Mesenchymal stem cell (in vitro differentiated cells and primary cell): ENCODE measurements at regions not wholly inside any gene's neighbourhood (a gene's known extent, or its start where the extent isn't known, plus 50 kb on each side); places are given as distances from the start of the nearest gene placed in this dataset.

Experiments used
- DNase-seq: peaks from one replicate; pipeline ENCODE4 v3.0.0-alpha.2; 2013
- H2AFZ ChIP-seq: one replicate; pipeline ENCODE4 v1.6.1; 2013; ENCODE audit warnings: low read depth, mild to moderate bottlenecking, control low read depth, inconsistent platforms, low read length, moderate library complexity
- H2AK5ac ChIP-seq: 2 replicates; pipeline ENCODE4 v1.6.1; 2013; ENCODE audit warnings: low read length, moderate library complexity, mild to moderate bottlenecking, inconsistent platforms; ENCODE audit not compliant: severe bottlenecking
- H2BK120ac ChIP-seq: one replicate; pipeline ENCODE4 v1.6.1; 2013; ENCODE audit warnings: low read depth, mild to moderate bottlenecking, inconsistent platforms, low read length, moderate library complexity
- H2BK12ac ChIP-seq, 2 experiments: one replicate each; pipeline ENCODE4 v1.6.1; 2013; ENCODE audit warnings: inconsistent platforms in 2 of 2, low read length in 2 of 2, mild to moderate bottlenecking in 2 of 2, moderate library complexity in 2 of 2, control low read depth in 1 of 2
- H2BK15ac ChIP-seq: one replicate; pipeline ENCODE4 v1.6.1; 2013; ENCODE audit warnings: mild to moderate bottlenecking, low read depth, inconsistent platforms; ENCODE audit not compliant: poor library complexity, severe bottlenecking
- H2BK5ac ChIP-seq: 2 replicates; pipeline ENCODE4 v1.6.1; 2013; ENCODE audit warnings: low read depth, mild to moderate bottlenecking, low read length, control low read depth, inconsistent platforms; ENCODE audit not compliant: poor library complexity, severe bottlenecking
- H3K14ac ChIP-seq, 2 experiments: one replicate each; pipeline ENCODE4 v1.6.1; 2013; ENCODE audit warnings: inconsistent platforms in 2 of 2, low read length in 2 of 2, control low read depth in 1 of 2, mild to moderate bottlenecking in 1 of 2, moderate library complexity in 1 of 2
- H3K18ac ChIP-seq, 2 experiments: one replicate each; pipeline ENCODE4 v1.6.1; 2013; ENCODE audit warnings: inconsistent platforms in 2 of 2, low read length in 2 of 2, control low read depth in 1 of 2, low read depth in 1 of 2, mild to moderate bottlenecking in 1 of 2
- H3K23ac ChIP-seq, 2 experiments: one replicate each; pipeline ENCODE4 v1.6.1; 2013; ENCODE audit warnings: inconsistent platforms in 2 of 2, low read length in 2 of 2, mild to moderate bottlenecking in 2 of 2, moderate library complexity in 2 of 2, control low read depth in 1 of 2
- H3K27ac ChIP-seq: 2 replicates; pipeline ENCODE4 v1.5.1; 2013; ENCODE audit warnings: mild to moderate bottlenecking, moderate library complexity, low read length, control low read depth, inconsistent platforms; ENCODE audit not compliant: poor library complexity, severe bottlenecking
- H3K27me3 ChIP-seq, 2 experiments: 2 replicates each; pipeline versions ENCODE4 v1.6.1 to v1.7.0; 2013; ENCODE audit warnings: low read length in 2 of 2, mild to moderate bottlenecking in 2 of 2, moderate library complexity in 2 of 2, control low read depth in 1 of 2, inconsistent platforms in 1 of 2; ENCODE audit not compliant: control insufficient read depth in 1 of 2, insufficient read depth in 1 of 2
- H3K36me3 ChIP-seq, 2 experiments: 2 replicates each; pipeline versions ENCODE4 v1.6.1 to v1.7.0; 2013; ENCODE audit warnings: low read length in 2 of 2, control low read depth in 1 of 2, inconsistent platforms in 1 of 2, low read depth in 1 of 2, mild to moderate bottlenecking in 1 of 2; ENCODE audit not compliant: insufficient read depth in 2 of 2, control insufficient read depth in 1 of 2
- H3K4ac ChIP-seq, 2 experiments: one replicate each; pipeline ENCODE4 v1.6.1; 2013; ENCODE audit warnings: inconsistent platforms in 2 of 2, low read length in 2 of 2, mild to moderate bottlenecking in 2 of 2, moderate library complexity in 2 of 2, control low read depth in 1 of 2, low read depth in 1 of 2
- H3K4me1 ChIP-seq: 2 replicates; pipeline ENCODE4 v1.6.1; 2013; ENCODE audit warnings: low read depth, low read length, control low read depth; ENCODE audit not compliant: control insufficient read depth, insufficient read depth
- H3K4me2 ChIP-seq: 2 replicates; pipeline ENCODE4 v1.6.1; 2013; ENCODE audit warnings: low read length, mild to moderate bottlenecking, inconsistent platforms; ENCODE audit not compliant: poor library complexity, severe bottlenecking
- H3K4me3 ChIP-seq, 2 experiments: 2 replicates each; pipeline versions ENCODE4 v1.5.1 to v1.7.0; 2013; ENCODE audit warnings: low read length in 2 of 2, mild to moderate bottlenecking in 2 of 2, control low read depth in 1 of 2, low read depth in 1 of 2; ENCODE audit not compliant: insufficient read depth in 1 of 2
- H3K79me1 ChIP-seq: replicated peaks from 2 replicates; pipeline ENCODE4 v1.6.1; 2013; ENCODE audit warnings: mild to moderate bottlenecking, control low read depth, low read length, inconsistent platforms; ENCODE audit not compliant: poor library complexity, severe bottlenecking
- H3K9ac ChIP-seq: 2 replicates; pipeline ENCODE4 v1.7.0; 2013; ENCODE audit warnings: mild to moderate bottlenecking, low read length, moderate library complexity
- H3K9me3 ChIP-seq: 2 replicates; pipeline ENCODE4 v1.7.0; 2013; ENCODE audit warnings: mild to moderate bottlenecking, low read length; ENCODE audit not compliant: control insufficient read depth
- H4K8ac ChIP-seq: one replicate; pipeline ENCODE4 v1.6.1; 2013; ENCODE audit warnings: inconsistent platforms, mild to moderate bottlenecking, low read length, moderate library complexity
- H4K91ac ChIP-seq: one replicate; pipeline ENCODE4 v1.6.1; 2013; ENCODE audit warnings: mild to moderate bottlenecking, low read length, inconsistent platforms
- WGBS: methylation state at CpG from one replicate; pipeline ENCODE4 v1.1.7; 2013; ENCODE audit warnings: mixed read lengths; 5-methylcytosine and 5-hydroxymethylcytosine counted together

GRCh38 chr5:109254511-109254910 is 155.3 kb downstream of the PJA2 start:
- no peak overlapping the region for H3K4me3 ChIP-seq
- H3K36me3 ChIP-seq, result no peaks in the 10 kb centered on the region
- H3K23ac ChIP-seq, result no peak overlapping the region
- H3K9me3 ChIP-seq, result peaks cover 5% of the 10 kb centered on the region
- H2BK15ac ChIP-seq, result no peak overlapping the region
- no peak overlapping the region for H4K91ac ChIP-seq
- no peak overlapping the region for H3K4ac ChIP-seq
- no peak overlapping the region for H3K18ac ChIP-seq
- H2BK12ac ChIP-seq, result no peak overlapping the region
- no peaks in the 10 kb centered on the region for H3K79me1 ChIP-seq
- H4K8ac ChIP-seq, result no peak overlapping the region
- no peak overlapping the region for H3K14ac ChIP-seq
- no peaks in the 10 kb centered on the region for H3K4me1 ChIP-seq
- H3K4me2 ChIP-seq, result no peak overlapping the region
- no peak overlapping the region for H3K27ac ChIP-seq
- H2BK5ac ChIP-seq, result no peak overlapping the region
- H2AK5ac ChIP-seq, result no peak overlapping the region
- H2BK120ac ChIP-seq, result no peak overlapping the region
- H3K27me3 ChIP-seq, result no peaks in the 10 kb centered on the region
- DNase-seq, result no peak
- H2AFZ ChIP-seq, result no peak overlapping the region
- WGBS, result 63% methylated on average over 1 of the region's 1 CpG
- H3K9ac ChIP-seq, result no peak overlapping the region

DNA sequence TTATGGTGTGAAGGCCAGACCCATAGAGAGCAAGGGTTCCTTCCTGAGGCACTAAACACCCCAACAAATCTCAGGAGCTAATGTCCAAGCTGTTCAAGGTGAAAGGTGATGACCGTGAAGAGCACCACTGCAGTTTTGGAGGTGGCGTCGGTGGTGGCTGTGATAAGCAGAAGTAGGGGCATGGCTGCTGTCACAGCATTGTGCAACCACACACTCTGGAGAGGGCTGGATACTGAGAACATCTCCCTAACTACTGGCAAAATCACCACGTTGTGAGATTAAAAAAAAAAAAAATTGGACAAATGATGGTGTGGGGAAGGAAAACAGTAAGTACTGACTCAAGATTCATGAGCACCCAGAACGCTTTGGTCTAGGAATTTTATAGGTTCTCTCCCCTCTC is 156.5 kb downstream of the PJA2 start:
- no peaks in the 10 kb centered on the region for H3K36me3 ChIP-seq
- H3K79me1 ChIP-seq, result no peaks in the 10 kb centered on the region
- H2BK120ac ChIP-seq, result no peak overlapping the region
- no peak overlapping the region for H3K4me2 ChIP-seq
- no peak overlapping the region for H2AK5ac ChIP-seq
- no peak overlapping the region for H3K14ac ChIP-seq
- no peak for DNase-seq
- WGBS, result 93% methylated on average over 3 of the region's 5 CpGs
- H3K9ac ChIP-seq, result no peak overlapping the region
- H2BK12ac ChIP-seq, result no peak overlapping the region
- no peaks in the 10 kb centered on the region for H3K4me1 ChIP-seq
- H2BK15ac ChIP-seq, result no peak overlapping the region
- no peak overlapping the region for H2BK5ac ChIP-seq
- H3K23ac ChIP-seq, result no peak overlapping the region
- H3K9me3 ChIP-seq, result peaks cover 2% of the 10 kb centered on the region
- no peaks in the 10 kb centered on the region for H3K27me3 ChIP-seq
- no peak overlapping the region for H3K4ac ChIP-seq
- H3K18ac ChIP-seq, result no peak overlapping the region
- no peak overlapping the region for H4K8ac ChIP-seq
- H2AFZ ChIP-seq, result no peak overlapping the region
- no peak overlapping the region for H4K91ac ChIP-seq
- no peak overlapping the region for H3K27ac ChIP-seq
- no peak overlapping the region for H3K4me3 ChIP-seq

DNA sequence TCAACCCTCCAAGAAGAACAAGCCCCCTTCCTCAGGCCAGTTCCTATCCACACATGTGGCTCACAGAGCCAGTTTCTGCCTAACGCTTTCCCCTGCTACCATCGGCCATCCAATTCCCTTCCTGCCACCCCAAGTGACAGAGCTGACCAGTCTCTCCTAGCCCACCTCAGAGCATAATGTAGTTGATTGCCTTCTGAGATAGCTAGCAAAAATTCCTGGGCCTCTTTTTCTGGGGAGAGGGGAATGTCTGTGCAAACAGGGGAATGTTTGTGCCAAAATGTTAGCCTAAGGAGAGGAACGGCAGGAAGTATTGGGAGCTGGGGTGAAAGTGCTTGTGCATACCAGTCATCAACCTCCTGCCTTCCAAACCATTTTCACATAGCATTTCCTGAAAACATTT is 157.0 kb downstream of the PJA2 start:
- Histone ChIP-seq H2BK120ac (no peak overlapping the region), H2BK5ac (no peak overlapping the region), H3K9ac (no peak overlapping the region), H3K9me3 (no peaks in the 10 kb centered on the region), H3K18ac (no peak overlapping the region), H4K91ac (no peak overlapping the region), H3K4me3 (no peak overlapping the region), H2BK12ac (no peak overlapping the region), H3K27me3 (no peaks in the 10 kb centered on the region), H2AFZ (no peak overlapping the region), H2BK15ac (no peak overlapping the region), H3K4ac (no peak overlapping the region), H3K4me2 (no peak overlapping the region), H3K23ac (no peak overlapping the region), H3K36me3 (no peaks in the 10 kb centered on the region), H3K14ac (no peak overlapping the region), H3K4me1 (no peaks in the 10 kb centered on the region), H3K79me1 (no peaks in the 10 kb centered on the region), H4K8ac (no peak overlapping the region), H3K27ac (no peak overlapping the region), H2AK5ac (no peak overlapping the region)
- DNase-seq, result no peak
- 92% methylated on average over 3 of the region's 3 CpGs for WGBS

DNA sequence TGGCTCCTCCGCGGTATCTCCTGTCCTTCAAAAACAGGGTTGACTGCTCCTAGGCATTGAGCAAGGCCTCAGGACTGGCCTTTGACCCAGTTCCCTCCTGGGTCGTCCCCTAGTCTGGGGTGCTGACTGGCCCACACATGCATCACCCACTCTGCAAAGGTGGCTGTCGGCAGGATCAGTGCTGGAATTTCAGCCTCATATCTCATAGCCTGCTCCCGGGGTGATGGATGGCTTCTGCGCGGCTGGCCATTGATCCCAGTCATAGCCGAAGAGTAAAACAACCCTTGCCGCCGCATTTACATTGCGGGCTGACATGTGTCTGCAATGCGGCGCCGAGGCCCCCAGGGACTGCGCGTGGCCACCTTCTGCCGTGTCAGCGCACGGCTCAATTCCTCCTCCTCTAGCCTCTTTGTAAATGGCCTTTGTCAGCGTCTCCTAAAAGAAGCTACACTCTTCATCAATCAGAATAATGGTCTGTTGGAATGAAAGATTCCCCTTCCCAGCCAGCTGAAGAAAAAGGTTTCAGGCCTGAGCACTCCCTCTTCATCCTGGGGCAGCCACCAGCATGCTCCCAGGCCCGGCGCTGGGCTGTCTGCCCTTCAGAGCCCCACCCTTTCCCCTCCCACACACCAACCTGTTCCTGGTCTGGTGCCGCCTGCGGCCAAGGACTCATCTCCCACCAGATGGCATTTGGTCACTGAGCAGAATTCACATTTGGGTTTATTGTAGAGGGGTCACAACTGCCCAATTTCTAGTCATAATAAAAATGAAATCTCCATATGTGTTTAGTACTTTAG is 159.0 kb downstream of the PJA2 start:
- no peak for DNase-seq
- Histone ChIP-seq H2AFZ (peak overlapping the region; percentile 36), H4K91ac (no peak overlapping the region), H2AK5ac (no peak overlapping the region), H2BK120ac (no peak overlapping the region), H3K9me3 (peaks cover 8% of the 10 kb centered on the region), H2BK15ac (no peak overlapping the region), H3K4me3 (no peak overlapping the region), H3K4me1 (no peaks in the 10 kb centered on the region), H3K79me1 (no peaks in the 10 kb centered on the region), H3K4me2 (no peak overlapping the region), H2BK12ac (no peak overlapping the region), H2BK5ac (no peak overlapping the region), H3K18ac (no peak overlapping the region), H4K8ac (no peak overlapping the region), H3K9ac (no peak overlapping the region), H3K14ac (no peak overlapping the region), H3K27me3 (no peaks in the 10 kb centered on the region), H3K4ac (no peak overlapping the region), H3K36me3 (no peaks in the 10 kb centered on the region), H3K27ac (no peak overlapping the region), H3K23ac (no peak overlapping the region)
- WGBS, result 96% methylated on average over 21 of the region's 24 CpGs
